Sigmoid colon (tissue), 6 donors: ENCODE measurements at regions not wholly inside any gene's neighbourhood (a gene's known extent, or its start where the extent isn't known, plus 50 kb on each side); places are given as distances from the start of the nearest gene placed in this dataset.

Experiments
- DNase-seq: peaks from one replicate; pipeline ENCODE4 v3.0.0-alpha.2; 2019
- H3K27ac ChIP-seq, 4 donors: fragments of 200-600 bp; sonication (generic); one replicate each; pipeline ENCODE4 v1.5.1; 2016 to 2019; ENCODE audit warnings: mild to moderate bottlenecking in 1 of 4
- H3K27me3 ChIP-seq, 3 donors: fragments of 200-600 bp; sonication (generic); one replicate each; pipeline ENCODE4 v1.5.1; 2019; ENCODE audit warnings: mild to moderate bottlenecking in 1 of 3
- H3K36me3 ChIP-seq, 4 donors: fragments of 200-600 bp; sonication (generic); one replicate each; pipeline ENCODE4 v1.5.1; 2016 to 2019
- H3K4me1 ChIP-seq, 4 donors: fragments of 200-600 bp; sonication (generic); one replicate each; pipeline ENCODE4 v1.5.1; 2017 to 2019
- H3K4me3 ChIP-seq, 4 donors: fragments of 200-600 bp; sonication (generic); one replicate each; pipeline ENCODE4 v1.5.1; 2017 to 2019; ENCODE audit warnings: mild to moderate bottlenecking in 2 of 4, moderate library complexity in 1 of 4
- H3K9me3 ChIP-seq, 4 donors: fragments of 200-600 bp in 3 of 4; sonication (generic) in 3 of 4; one replicate each; pipeline versions ENCODE4 v1.5.1 to v1.6.1; 2013 to 2019
- CTCF ChIP-seq, 4 experiments: fragments of 450-650 bp in 3 of 4; fragments of 200-600 bp in 1 of 4; IDR thresholded peaks; one replicate each; pipeline ENCODE4 v1.5.1; 2016 to 2019; ENCODE audit warnings: antibody characterized with exemption in 4 of 4, mild to moderate bottlenecking in 3 of 4, moderate library complexity in 2 of 4
- EP300 ChIP-seq, 4 donors: sonication (generic); formaldehyde crosslinking; IDR thresholded peaks; one replicate each; pipeline ENCODE4 v1.6.1; 2017; ENCODE audit warnings: antibody characterized with exemption in 4 of 4
- POLR2A ChIP-seq, 2 donors: fragments of 450-650 bp; IDR thresholded peaks; one replicate each; pipeline ENCODE4 v1.6.1; 2016; ENCODE audit warnings: antibody characterized with exemption in 2 of 2, mild to moderate bottlenecking in 2 of 2, moderate library complexity in 2 of 2
- POLR2AphosphoS5 ChIP-seq, 4 donors: sonication (generic); formaldehyde crosslinking; IDR thresholded peaks; one replicate each; pipeline ENCODE4 v1.6.1; 2017; ENCODE audit warnings: antibody characterized with exemption in 4 of 4
- WGBS, 2 donors: extraction: QIAGEN DNeasy Blood & Tissue Kit; methylation state at CpG; one replicate each; pipeline ENCODE4 v1.1.7; 2013; 5-methylcytosine and 5-hydroxymethylcytosine counted together
- intact Hi-C: fragments of 100-400 bp; cut with DNase I; formaldehyde crosslinking; loops from one replicate; pipeline ENCODE4 v1.15.1; 2023
- donor health status: healthy with polysubstance abuse.
- donor health status: healthy.

GRCh38 chr2:13466076-13466475, 749.3 kb downstream of the TRIB2 start:
- no peak overlapping the region for H3K4me3 ChIP-seq
- H3K36me3 ChIP-seq, result no peaks in the 10 kb centered on the region
- H3K9me3 ChIP-seq, result no peaks in the 10 kb centered on the region
- DNase-seq, result no peak
- WGBS, 2 donors, result 32 to 53% methylated on average over 2 of the region's 2 CpGs
- H3K27ac ChIP-seq, result no peak overlapping the region
- intact Hi-C loops, result no loop called here
- H3K4me1 ChIP-seq, result no peaks in the 10 kb centered on the region
- TF ChIP-seq EP300 (IDR thresholded peaks at IDR 0.05) (no peak), POLR2AphosphoS5 (IDR thresholded peaks at IDR 0.05) (no peak), POLR2A (IDR thresholded peaks at IDR 0.05) (no peak), CTCF (IDR thresholded peaks at IDR 0.05) (no peak)
- no peaks in the 10 kb centered on the region for H3K27me3 ChIP-seq

DNA sequence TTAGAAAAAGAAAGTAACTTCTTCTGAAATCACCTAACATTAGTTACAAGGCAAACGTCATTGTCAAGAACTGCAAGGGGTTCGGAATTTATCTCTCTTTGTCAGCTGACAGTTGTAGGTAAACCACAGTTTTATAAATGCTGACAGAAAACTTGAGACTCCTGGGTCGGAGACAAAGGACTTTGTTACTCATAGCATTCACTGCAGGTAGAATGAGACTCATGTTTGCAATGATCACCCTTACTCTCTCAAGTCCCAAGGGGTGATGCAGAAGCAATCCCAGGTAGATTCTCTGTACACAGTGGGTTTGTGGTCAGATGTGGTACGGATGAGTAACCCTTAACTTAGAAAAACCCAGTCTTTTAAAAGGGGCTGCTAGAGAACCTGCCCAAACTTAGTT, 757.8 kb downstream of the TRIB2 start:
- TF ChIP-seq POLR2AphosphoS5 (IDR thresholded peaks at IDR 0.05), result no peak
- no peak for TF ChIP-seq CTCF (IDR thresholded peaks at IDR 0.05)
- TF ChIP-seq EP300 (IDR thresholded peaks at IDR 0.05), result no peak
- no peak for TF ChIP-seq POLR2A (IDR thresholded peaks at IDR 0.05)
- no peaks in the 10 kb centered on the region for H3K36me3 ChIP-seq
- no peaks in the 10 kb centered on the region for H3K4me1 ChIP-seq
- no peaks in the 10 kb centered on the region for H3K27me3 ChIP-seq
- H3K9me3 ChIP-seq, result no peaks in the 10 kb centered on the region
- WGBS, 2 donors, result 46 to 51% methylated on average over 4 of the region's 4 CpGs
- no peak overlapping the region for H3K4me3 ChIP-seq
- no peak for DNase-seq
- H3K27ac ChIP-seq, result no peak overlapping the region
- intact Hi-C loops, result no loop called here

DNA sequence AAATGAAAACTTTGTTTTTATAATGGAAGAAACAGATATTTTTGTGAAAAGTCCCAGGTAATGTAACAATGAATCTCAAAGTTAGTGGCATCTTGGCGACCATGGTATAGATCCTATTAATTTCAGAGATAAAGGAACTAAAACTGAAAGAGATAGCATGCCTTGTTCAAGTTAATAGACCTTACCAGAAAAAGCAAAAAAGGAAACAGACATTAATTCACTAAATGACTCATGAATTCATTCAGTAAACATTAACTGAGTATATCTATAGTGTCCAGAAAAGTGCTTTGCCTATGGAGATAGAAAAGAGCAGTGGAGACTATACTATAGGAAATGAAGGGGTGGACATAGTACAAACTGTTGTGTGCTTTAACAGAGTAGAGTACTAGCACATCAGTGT, 763.3 kb downstream of the TRIB2 start:
- Histone ChIP-seq H3K27ac (no peak overlapping the region), H3K27me3 (no peaks in the 10 kb centered on the region), H3K4me3 (no peak overlapping the region), H3K4me1 (no peaks in the 10 kb centered on the region), H3K9me3 (no peaks in the 10 kb centered on the region), H3K36me3 (no peaks in the 10 kb centered on the region)
- WGBS, 2 donors, result 62 to 68% methylated on average over 1 of the region's 1 CpG
- no peak for DNase-seq
- TF ChIP-seq POLR2A (IDR thresholded peaks at IDR 0.05), result no peak
- TF ChIP-seq EP300 (IDR thresholded peaks at IDR 0.05), result no peak
- no peak for TF ChIP-seq CTCF (IDR thresholded peaks at IDR 0.05)
- no peak for TF ChIP-seq POLR2AphosphoS5 (IDR thresholded peaks at IDR 0.05)
- intact Hi-C loops, result no loop called here

GRCh38 chr2:13481201-13481600, 764.5 kb downstream of the TRIB2 start:
- TF ChIP-seq EP300 (IDR thresholded peaks at IDR 0.05), result no peak
- no peak for TF ChIP-seq POLR2AphosphoS5 (IDR thresholded peaks at IDR 0.05)
- no peak for TF ChIP-seq CTCF (IDR thresholded peaks at IDR 0.05)
- TF ChIP-seq POLR2A (IDR thresholded peaks at IDR 0.05), result no peak
- no peaks in the 10 kb centered on the region for H3K36me3 ChIP-seq
- 87 to 88% methylated on average over 6 of the region's 6 CpGs for WGBS, 2 donors
- no peak overlapping the region for H3K27ac ChIP-seq
- H3K9me3 ChIP-seq, result no peaks in the 10 kb centered on the region
- H3K4me3 ChIP-seq, result no peak overlapping the region
- H3K27me3 ChIP-seq, result no peaks in the 10 kb centered on the region
- no peaks in the 10 kb centered on the region for H3K4me1 ChIP-seq
- no peak for DNase-seq
- intact Hi-C loops, result no loop called here

- intact Hi-C loops, result no loop called here
- no peaks in the 10 kb centered on the region for H3K4me1 ChIP-seq
- TF ChIP-seq POLR2A (IDR thresholded peaks at IDR 0.05), result no peak
- TF ChIP-seq EP300 (IDR thresholded peaks at IDR 0.05), result no peak
- no peak for TF ChIP-seq POLR2AphosphoS5 (IDR thresholded peaks at IDR 0.05)
- TF ChIP-seq CTCF (IDR thresholded peaks at IDR 0.05), result no peak
- H3K27me3 ChIP-seq, result no peaks in the 10 kb centered on the region
- no peaks in the 10 kb centered on the region for H3K36me3 ChIP-seq
- WGBS, 2 donors, result 89 to 96% methylated on average over 2 of the region's 2 CpGs
- no peaks in the 10 kb centered on the region for H3K9me3 ChIP-seq
- H3K4me3 ChIP-seq, result no peak overlapping the region
- no peak for DNase-seq
- no peak overlapping the region for H3K27ac ChIP-seq
Observed at GRCh38 chr2:13485256-13485655, 768.5 kb downstream of the TRIB2 start.
